ENCODE measurements at regions not wholly inside any gene's neighbourhood (a gene's known extent, or its start where the extent isn't known, plus 50 kb on each side); places are given as distances from the start of the nearest gene placed in this dataset.

DNA sequence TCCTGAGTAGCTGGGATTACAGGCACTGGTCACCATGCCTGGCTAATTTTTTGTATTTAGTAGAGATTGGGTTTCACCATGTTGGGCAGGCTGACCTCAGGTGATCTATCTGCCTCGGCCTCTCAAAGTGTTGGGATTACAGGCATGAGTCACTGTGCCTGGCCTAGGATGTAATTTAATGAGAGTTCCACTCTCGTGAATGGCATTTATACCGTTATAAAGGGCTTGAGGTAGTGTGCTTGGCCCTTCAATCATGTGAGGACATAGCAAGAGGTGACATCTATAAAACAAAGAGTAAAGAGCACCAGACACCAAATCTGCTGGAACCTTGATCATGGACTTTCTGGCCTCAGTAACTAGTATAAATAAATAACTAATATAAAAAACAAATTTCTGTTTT lies 93.5 kb upstream of the PPP1R9A start:
- TF ChIP-seq, protein P1, sequence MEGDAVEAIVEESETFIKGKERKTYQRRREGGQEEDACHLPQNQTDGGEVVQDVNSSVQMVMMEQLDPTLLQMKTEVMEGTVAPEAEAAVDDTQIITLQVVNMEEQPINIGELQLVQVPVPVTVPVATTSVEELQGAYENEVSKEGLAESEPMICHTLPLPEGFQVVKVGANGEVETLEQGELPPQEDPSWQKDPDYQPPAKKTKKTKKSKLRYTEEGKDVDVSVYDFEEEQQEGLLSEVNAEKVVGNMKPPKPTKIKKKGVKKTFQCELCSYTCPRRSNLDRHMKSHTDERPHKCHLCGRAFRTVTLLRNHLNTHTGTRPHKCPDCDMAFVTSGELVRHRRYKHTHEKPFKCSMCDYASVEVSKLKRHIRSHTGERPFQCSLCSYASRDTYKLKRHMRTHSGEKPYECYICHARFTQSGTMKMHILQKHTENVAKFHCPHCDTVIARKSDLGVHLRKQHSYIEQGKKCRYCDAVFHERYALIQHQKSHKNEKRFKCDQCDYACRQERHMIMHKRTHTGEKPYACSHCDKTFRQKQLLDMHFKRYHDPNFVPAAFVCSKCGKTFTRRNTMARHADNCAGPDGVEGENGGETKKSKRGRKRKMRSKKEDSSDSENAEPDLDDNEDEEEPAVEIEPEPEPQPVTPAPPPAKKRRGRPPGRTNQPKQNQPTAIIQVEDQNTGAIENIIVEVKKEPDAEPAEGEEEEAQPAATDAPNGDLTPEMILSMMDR (conservative IDR thresholded peaks at IDR 0.05; ENCODE audit: low read depth, low read length) = no peak
- H3K4me3 ChIP-seq (ENCODE audit: low read length) = no peak overlapping the region
- no peak for DNase-seq (ENCODE audit: low read depth)

DNA sequence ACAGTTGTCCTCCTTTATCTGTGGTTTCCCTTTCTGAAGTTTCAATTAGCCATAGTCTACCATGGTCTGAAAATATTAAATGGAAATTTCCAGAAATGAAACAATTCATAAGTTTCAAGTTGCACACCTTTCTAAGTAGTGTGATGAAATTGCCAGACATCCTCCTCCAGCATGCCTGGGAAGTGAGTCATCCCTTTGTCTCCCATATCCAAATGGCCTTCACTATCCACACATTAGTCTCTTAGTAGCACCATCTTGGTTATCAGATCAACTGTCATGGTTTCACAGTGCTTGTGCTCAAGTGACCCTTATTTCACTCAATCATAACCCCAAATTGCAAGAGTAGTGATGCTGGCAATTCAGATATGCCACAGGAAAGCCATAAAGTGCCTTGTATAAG lies 83.4 kb upstream of the PPP1R9A start:
- no peak for DNase-seq (ENCODE audit: low read depth)
- H3K4me3 ChIP-seq (ENCODE audit: low read length) = no peak overlapping the region
- TF ChIP-seq, protein P1 (conservative IDR thresholded peaks at IDR 0.05; ENCODE audit: low read depth, low read length) = no peak

DNA sequence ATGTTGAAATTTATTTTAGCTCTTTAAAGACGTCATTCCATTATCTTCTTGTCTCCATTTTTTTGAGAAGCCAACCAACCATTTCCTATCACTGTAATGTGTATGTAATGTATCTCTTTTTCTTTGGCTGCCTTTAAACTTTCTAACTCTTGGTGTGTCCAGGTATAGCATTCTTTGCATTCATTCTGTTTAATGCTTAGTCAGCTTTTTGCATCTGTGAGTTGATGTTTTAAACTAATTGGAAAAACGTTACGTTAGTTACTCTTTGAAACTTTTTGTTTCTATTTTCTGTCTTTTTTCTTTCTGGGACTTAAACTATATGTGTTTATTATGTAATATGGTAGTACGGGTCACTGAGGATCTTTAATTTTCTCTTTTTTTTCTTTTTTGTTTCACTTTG lies 77.4 kb upstream of the PPP1R9A start:
- no peak for DNase-seq (ENCODE audit: low read depth)
- H3K4me3 ChIP-seq (ENCODE audit: low read length) = no peak overlapping the region
- TF ChIP-seq, protein P1 (conservative IDR thresholded peaks at IDR 0.05; ENCODE audit: low read depth, low read length) = no peak

DNA sequence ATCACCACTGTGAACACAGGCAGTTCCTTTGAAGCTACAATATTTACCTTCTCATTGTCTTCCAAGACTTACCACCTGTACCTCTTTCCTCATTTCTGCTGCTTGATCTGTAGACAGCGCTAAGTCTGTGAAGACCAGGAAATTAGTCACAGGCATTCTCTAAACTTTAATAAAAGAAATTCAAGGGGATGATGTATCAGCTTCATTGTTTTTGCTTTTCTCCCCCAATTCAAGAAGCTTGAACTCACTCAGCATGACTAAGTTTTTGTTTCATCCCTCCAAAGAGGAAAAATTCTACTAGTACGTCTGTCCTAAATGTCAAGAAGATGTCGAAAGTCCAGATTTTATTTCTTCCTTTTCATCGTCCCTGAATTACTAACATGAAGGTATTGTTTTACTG lies 75.3 kb upstream of the PPP1R9A start:
- TF ChIP-seq, protein P1 (conservative IDR thresholded peaks at IDR 0.05; ENCODE audit: low read depth, low read length) = no peak
- no peak for DNase-seq (ENCODE audit: low read depth)
- no peak overlapping the region for H3K4me3 ChIP-seq (ENCODE audit: low read length)

DNA sequence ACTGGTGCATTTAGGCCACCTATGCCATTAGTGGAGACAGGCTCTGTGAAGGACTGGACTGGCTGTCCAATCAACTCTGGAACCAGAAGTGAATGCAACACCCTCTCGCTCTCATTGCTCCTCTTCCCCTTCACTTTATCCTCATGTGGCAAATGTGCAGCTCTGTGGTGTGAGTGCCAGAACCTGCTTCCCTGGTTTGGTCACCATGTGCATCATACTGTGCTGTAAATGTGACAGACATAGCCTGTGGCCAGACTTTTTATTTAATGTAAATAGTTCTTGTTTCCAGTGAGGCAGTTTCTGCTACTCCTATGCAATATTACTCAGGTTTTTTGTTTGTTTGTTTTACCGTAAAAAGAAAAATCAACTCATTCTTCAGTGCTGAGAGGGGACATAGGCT lies 73.0 kb upstream of the PPP1R9A start:
- TF ChIP-seq, protein P1 (conservative IDR thresholded peaks at IDR 0.05; ENCODE audit: low read depth, low read length) = no peak
- no peak overlapping the region for H3K4me3 ChIP-seq (ENCODE audit: low read length)
- DNase-seq (ENCODE audit: low read depth) = no peak

DNA sequence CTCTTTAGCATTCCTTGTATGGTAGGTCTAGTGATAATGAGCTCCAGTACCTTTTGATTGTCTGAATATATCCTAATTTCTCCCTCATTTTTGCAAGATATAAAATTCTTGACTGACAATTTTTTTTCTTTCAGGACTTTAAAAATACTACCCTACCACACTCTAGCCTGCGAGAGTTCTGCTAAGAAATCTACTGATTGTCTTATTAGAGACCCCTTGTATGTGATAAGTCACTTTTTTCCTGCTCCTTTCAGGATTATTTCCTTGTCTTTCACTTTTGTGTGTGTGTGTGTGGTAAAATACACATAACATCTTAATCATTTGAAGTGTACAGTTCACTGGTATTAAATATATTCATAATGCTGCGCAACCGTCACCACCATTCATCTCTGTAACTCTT lies 68.7 kb upstream of the PPP1R9A start:
- DNase-seq (ENCODE audit: low read depth) = no peak
- no peak overlapping the region for H3K4me3 ChIP-seq (ENCODE audit: low read length)
- TF ChIP-seq, protein P1 (conservative IDR thresholded peaks at IDR 0.05; ENCODE audit: low read depth, low read length) = no peak

DNA sequence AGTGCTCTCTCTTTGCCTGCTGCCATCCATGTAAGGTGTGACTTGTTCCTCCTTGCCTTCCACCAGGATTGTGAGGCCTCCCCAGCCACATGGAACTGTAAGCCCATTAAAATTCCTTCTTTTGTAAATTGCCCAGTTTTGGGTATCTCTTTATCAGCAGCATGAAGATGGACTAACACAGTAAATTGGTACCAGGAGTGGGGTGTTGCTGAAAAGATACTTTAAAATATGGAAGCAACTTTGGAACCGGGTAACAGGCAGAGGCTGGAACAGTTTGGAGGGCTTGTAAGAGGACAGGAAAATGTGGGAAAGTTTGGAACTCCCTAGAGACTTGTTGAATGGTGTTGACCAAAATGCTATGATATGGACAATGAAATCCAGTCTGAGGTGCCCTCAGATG lies 63.8 kb upstream of the PPP1R9A start:
- TF ChIP-seq, protein P1 (conservative IDR thresholded peaks at IDR 0.05; ENCODE audit: low read depth, low read length) = no peak
- H3K4me3 ChIP-seq (ENCODE audit: low read length) = no peak overlapping the region
- no peak for DNase-seq (ENCODE audit: low read depth)
